HUES6 (cell line): ENCODE measurements at regions not wholly inside any gene's neighbourhood (a gene's known extent, or its start where the extent isn't known, plus 50 kb on each side); places are given as distances from the start of the nearest gene placed in this dataset.

ENCODE experiments used
- H3K27ac ChIP-seq: 2 replicates; pipeline ENCODE4 v1.7.0; 2013; ENCODE audit warnings: low read depth, mild to moderate bottlenecking, low read length, inconsistent platforms
- H3K27me3 ChIP-seq: 2 replicates; pipeline ENCODE4 v1.6.1; 2013; ENCODE audit warnings: low read length; ENCODE audit not compliant: control insufficient read depth, insufficient read depth
- H3K36me3 ChIP-seq: 2 replicates; pipeline ENCODE4 v1.6.1; 2013; ENCODE audit warnings: low read length; ENCODE audit not compliant: control insufficient read depth, insufficient read depth
- H3K4me1 ChIP-seq: 2 replicates; pipeline ENCODE4 v1.6.1; 2013; ENCODE audit warnings: low read length; ENCODE audit not compliant: control insufficient read depth, insufficient read depth
- H3K4me3 ChIP-seq: 2 replicates; pipeline ENCODE4 v1.5.1; 2013; ENCODE audit warnings: low read depth, low read length
- H3K9ac ChIP-seq: one replicate; pipeline ENCODE4 v1.6.1; 2013; ENCODE audit warnings: mild to moderate bottlenecking, low read length
- H3K9me3 ChIP-seq: 2 replicates; pipeline ENCODE4 v1.6.1; 2013; ENCODE audit warnings: low read depth, low read length; ENCODE audit not compliant: control insufficient read depth, insufficient read depth

GRCh38 chr5:4983701-4984100 lies 156.4 kb upstream of the ADAMTS16 start:
- Histone ChIP-seq H3K27me3 (no peaks in the 10 kb centered on the region), H3K9ac (no peak overlapping the region), H3K4me1 (no peaks in the 10 kb centered on the region), H3K9me3 (no peaks in the 10 kb centered on the region), H3K27ac (no peak overlapping the region), H3K4me3 (no peak overlapping the region), H3K36me3 (no peaks in the 10 kb centered on the region)

GRCh38 chr5:4984461-4984860 lies 155.7 kb upstream of the ADAMTS16 start:
- Histone ChIP-seq H3K36me3 (no peaks in the 10 kb centered on the region), H3K4me1 (no peaks in the 10 kb centered on the region), H3K4me3 (no peak overlapping the region), H3K27me3 (no peaks in the 10 kb centered on the region), H3K27ac (no peak overlapping the region), H3K9ac (no peak overlapping the region), H3K9me3 (no peaks in the 10 kb centered on the region)

- Histone ChIP-seq H3K4me1 (no peaks in the 10 kb centered on the region), H3K27me3 (no peaks in the 10 kb centered on the region), H3K27ac (no peak overlapping the region), H3K9me3 (no peaks in the 10 kb centered on the region), H3K36me3 (no peaks in the 10 kb centered on the region), H3K4me3 (no peak overlapping the region), H3K9ac (no peak overlapping the region)
Measured at GRCh38 chr5:4987431-4987830, 152.7 kb upstream of the ADAMTS16 start.

- Histone ChIP-seq H3K27ac (no peak overlapping the region), H3K9ac (no peak overlapping the region), H3K36me3 (no peaks in the 10 kb centered on the region), H3K9me3 (no peaks in the 10 kb centered on the region), H3K4me1 (no peaks in the 10 kb centered on the region), H3K4me3 (no peak overlapping the region), H3K27me3 (no peaks in the 10 kb centered on the region)
Measured at GRCh38 chr5:4989118-4989517, 151.0 kb upstream of the ADAMTS16 start.

GRCh38 chr5:4990017-4990416 lies 150.1 kb upstream of the ADAMTS16 start:
- Histone ChIP-seq H3K27me3 (no peaks in the 10 kb centered on the region), H3K9ac (no peak overlapping the region), H3K27ac (no peak overlapping the region), H3K9me3 (no peaks in the 10 kb centered on the region), H3K36me3 (no peaks in the 10 kb centered on the region), H3K4me3 (no peak overlapping the region), H3K4me1 (no peaks in the 10 kb centered on the region)

- no peaks in the 10 kb centered on the region for H3K9me3 ChIP-seq
- H3K27ac ChIP-seq: no peak overlapping the region
- no peak overlapping the region for H3K9ac ChIP-seq
- no peaks in the 10 kb centered on the region for H3K36me3 ChIP-seq
- H3K4me3 ChIP-seq: no peak overlapping the region
- H3K4me1 ChIP-seq: no peaks in the 10 kb centered on the region
- no peaks in the 10 kb centered on the region for H3K27me3 ChIP-seq
Measured at GRCh38 chr5:4990462-4990861, 149.7 kb upstream of the ADAMTS16 start.

GRCh38 chr5:4991925-4992324 lies 148.2 kb upstream of the ADAMTS16 start:
- Histone ChIP-seq H3K27me3 (no peaks in the 10 kb centered on the region), H3K9me3 (no peaks in the 10 kb centered on the region), H3K36me3 (no peaks in the 10 kb centered on the region)

GRCh38 chr5:4995014-4995413 lies 145.1 kb upstream of the ADAMTS16 start:
- no peaks in the 10 kb centered on the region for H3K4me1 ChIP-seq

More at GRCh38 chr5:4991925-4992324, 148.2 kb upstream of the ADAMTS16 start:
- Histone ChIP-seq H3K27ac (no peak overlapping the region), H3K4me3 (no peak overlapping the region), H3K4me1 (no peaks in the 10 kb centered on the region), H3K9ac (no peak overlapping the region)

GRCh38 chr5:5005353-5005752 lies 134.8 kb upstream of the ADAMTS16 start:
- no peak overlapping the region for H3K9ac ChIP-seq
- H3K9me3 ChIP-seq: no peaks in the 10 kb centered on the region; the same call in 1 of the 2 replicates
- no peaks in the 10 kb centered on the region for H3K27me3 ChIP-seq
- H3K4me1 ChIP-seq: no peaks in the 10 kb centered on the region
- H3K4me3 ChIP-seq: no peak overlapping the region
- H3K36me3 ChIP-seq: no peaks in the 10 kb centered on the region
- H3K27ac ChIP-seq: no peak overlapping the region

More at GRCh38 chr5:4995014-4995413, 145.1 kb upstream of the ADAMTS16 start:
- H3K27me3 ChIP-seq: no peaks in the 10 kb centered on the region
- H3K9me3 ChIP-seq: peaks cover 16% of the 10 kb centered on the region
- H3K4me3 ChIP-seq: no peak overlapping the region
- no peaks in the 10 kb centered on the region for H3K36me3 ChIP-seq
- H3K9ac ChIP-seq: no peak overlapping the region
- H3K27ac ChIP-seq: no peak overlapping the region

- Histone ChIP-seq H3K4me3 (no peak overlapping the region), H3K4me1 (no peaks in the 10 kb centered on the region), H3K9ac (no peak overlapping the region), H3K27me3 (no peaks in the 10 kb centered on the region), H3K9me3 (no peaks in the 10 kb centered on the region), H3K27ac (no peak overlapping the region), H3K36me3 (no peaks in the 10 kb centered on the region)
Measured at GRCh38 chr5:5006548-5006947, 133.6 kb upstream of the ADAMTS16 start.

GRCh38 chr5:5009240-5009639 lies 130.9 kb upstream of the ADAMTS16 start:
- H3K27me3 ChIP-seq: no peaks in the 10 kb centered on the region
- H3K4me3 ChIP-seq: no peak overlapping the region
- H3K36me3 ChIP-seq: no peaks in the 10 kb centered on the region
- no peaks in the 10 kb centered on the region for H3K9me3 ChIP-seq
- H3K27ac ChIP-seq: no peak overlapping the region
- H3K9ac ChIP-seq: no peak overlapping the region
- H3K4me1 ChIP-seq: no peaks in the 10 kb centered on the region

GRCh38 chr5:5011151-5011550 lies 129.0 kb upstream of the ADAMTS16 start:
- no peaks in the 10 kb centered on the region for H3K9me3 ChIP-seq
- no peak overlapping the region for H3K4me3 ChIP-seq
- no peaks in the 10 kb centered on the region for H3K27me3 ChIP-seq
- peaks cover 9% of the 10 kb centered on the region for H3K4me1 ChIP-seq
- no peaks in the 10 kb centered on the region for H3K36me3 ChIP-seq
- no peak overlapping the region for H3K9ac ChIP-seq
- no peak overlapping the region for H3K27ac ChIP-seq
